ENCODE measurements at regions not wholly inside any gene's neighbourhood (a gene's known extent, or its start where the extent isn't known, plus 50 kb on each side); places are given as distances from the start of the nearest gene placed in this dataset.
A peak's percentile ranks its signal among the peaks of the same experiment; 100 is the strongest.
"Not testable (repeated sequence)": the region's sequence is repeated elsewhere in the genome, so short reads cannot be mapped to it uniquely, and the experiment has no call there.

DNA sequence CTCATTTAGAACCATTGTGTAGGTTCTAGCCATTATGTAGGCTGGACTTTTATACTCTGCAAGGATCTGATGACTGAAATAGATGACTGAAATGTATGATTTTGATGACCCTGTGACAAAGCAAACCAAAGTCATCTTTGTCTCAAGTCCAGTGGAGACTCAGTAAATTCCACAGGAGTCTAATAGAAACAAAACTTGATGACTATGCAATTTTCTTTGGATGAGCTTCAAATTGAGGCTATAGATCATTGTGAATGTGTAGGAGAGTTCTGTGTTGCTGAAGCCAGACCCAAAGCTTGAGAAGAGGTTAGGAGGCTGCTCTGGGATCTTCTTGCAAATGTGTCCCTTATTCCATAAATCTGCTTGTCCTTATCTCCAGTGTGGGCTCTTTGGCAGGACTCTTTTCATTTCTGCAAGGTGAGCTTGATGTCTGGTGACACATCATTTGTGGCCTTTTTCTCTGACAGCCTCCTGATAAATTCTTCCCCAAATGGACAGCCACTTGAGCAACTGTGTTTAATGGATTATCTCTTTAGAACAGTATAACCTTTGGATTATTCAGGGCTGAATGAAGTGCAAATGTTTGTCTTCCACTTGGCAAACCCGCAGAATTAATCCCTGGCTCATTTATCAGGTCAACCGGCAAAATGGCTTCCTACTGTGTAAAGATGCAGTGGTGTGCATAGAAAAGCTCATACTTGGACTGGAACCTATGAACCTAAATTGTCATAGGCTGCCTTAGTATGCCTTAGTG lies 235.1 kb upstream of the ANKH start:
- no peak for ATAC-seq
- no peaks in the 10 kb centered on the region for H3K36me3 ChIP-seq
- no peaks in the 10 kb centered on the region for H3K4me1 ChIP-seq
- H3K27ac ChIP-seq, result no peak overlapping the region
- no peak overlapping the region for H3K4me3 ChIP-seq
- H3K27me3 ChIP-seq, result no peaks in the 10 kb centered on the region
- WGBS, 2 donors (ENCODE audit: low coverage in 1 of 2), result 45 to 81% methylated on average over 2 of the region's 2 CpGs
- no peaks in the 10 kb centered on the region for H3K9me3 ChIP-seq
- TF ChIP-seq POLR2A (IDR thresholded peaks at IDR 0.05) (no peak), EP300 (IDR thresholded peaks at IDR 0.05) (no peak), POLR2AphosphoS5 (IDR thresholded peaks at IDR 0.05) (no peak)
- TF ChIP-seq, protein P1, sequence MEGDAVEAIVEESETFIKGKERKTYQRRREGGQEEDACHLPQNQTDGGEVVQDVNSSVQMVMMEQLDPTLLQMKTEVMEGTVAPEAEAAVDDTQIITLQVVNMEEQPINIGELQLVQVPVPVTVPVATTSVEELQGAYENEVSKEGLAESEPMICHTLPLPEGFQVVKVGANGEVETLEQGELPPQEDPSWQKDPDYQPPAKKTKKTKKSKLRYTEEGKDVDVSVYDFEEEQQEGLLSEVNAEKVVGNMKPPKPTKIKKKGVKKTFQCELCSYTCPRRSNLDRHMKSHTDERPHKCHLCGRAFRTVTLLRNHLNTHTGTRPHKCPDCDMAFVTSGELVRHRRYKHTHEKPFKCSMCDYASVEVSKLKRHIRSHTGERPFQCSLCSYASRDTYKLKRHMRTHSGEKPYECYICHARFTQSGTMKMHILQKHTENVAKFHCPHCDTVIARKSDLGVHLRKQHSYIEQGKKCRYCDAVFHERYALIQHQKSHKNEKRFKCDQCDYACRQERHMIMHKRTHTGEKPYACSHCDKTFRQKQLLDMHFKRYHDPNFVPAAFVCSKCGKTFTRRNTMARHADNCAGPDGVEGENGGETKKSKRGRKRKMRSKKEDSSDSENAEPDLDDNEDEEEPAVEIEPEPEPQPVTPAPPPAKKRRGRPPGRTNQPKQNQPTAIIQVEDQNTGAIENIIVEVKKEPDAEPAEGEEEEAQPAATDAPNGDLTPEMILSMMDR (IDR thresholded peaks at IDR 0.05), result no peak

DNA sequence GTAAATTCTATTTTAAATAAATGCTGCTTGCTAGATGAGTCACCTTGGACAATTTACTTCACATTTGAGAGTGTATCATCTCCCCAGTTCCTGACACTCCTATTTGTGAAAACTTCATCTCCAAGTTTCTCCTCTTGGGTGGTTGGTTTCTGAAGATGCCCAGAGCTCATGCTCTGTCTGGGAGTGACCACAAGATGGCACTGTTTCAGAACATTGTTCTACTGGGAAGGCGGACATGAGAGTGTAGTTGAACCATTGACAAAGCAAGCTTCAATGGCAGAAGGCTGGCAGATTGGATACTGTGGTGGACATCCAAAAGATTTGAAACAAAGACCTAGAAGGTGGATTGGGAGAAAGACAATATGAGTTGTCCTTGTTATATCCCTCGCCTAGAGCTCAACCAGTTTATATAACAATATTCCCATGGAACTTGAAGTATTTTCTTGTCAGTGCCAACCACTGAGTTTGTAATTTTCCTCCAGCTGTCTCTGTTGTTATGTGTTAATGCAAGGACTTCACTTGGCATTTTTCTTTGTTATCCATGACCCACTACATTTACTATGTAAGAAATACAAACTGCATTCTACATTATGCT lies 234.3 kb upstream of the ANKH start:
- Histone ChIP-seq H3K9me3 (no peaks in the 10 kb centered on the region), H3K27me3 (no peaks in the 10 kb centered on the region), H3K27ac (no peak overlapping the region), H3K36me3 (no peaks in the 10 kb centered on the region), H3K4me3 (no peak overlapping the region), H3K4me1 (no peaks in the 10 kb centered on the region)
- TF ChIP-seq EP300 (IDR thresholded peaks at IDR 0.05) (no peak), POLR2A (IDR thresholded peaks at IDR 0.05) (no peak)
- TF ChIP-seq, protein P1 (IDR thresholded peaks at IDR 0.05), result peak; percentile 50 to 73 (median 62)
- no peak for ATAC-seq
- 64 to 67% methylated on average over 1 of the region's 2 CpGs for WGBS, 2 donors (ENCODE audit: low coverage in 1 of 2)

DNA sequence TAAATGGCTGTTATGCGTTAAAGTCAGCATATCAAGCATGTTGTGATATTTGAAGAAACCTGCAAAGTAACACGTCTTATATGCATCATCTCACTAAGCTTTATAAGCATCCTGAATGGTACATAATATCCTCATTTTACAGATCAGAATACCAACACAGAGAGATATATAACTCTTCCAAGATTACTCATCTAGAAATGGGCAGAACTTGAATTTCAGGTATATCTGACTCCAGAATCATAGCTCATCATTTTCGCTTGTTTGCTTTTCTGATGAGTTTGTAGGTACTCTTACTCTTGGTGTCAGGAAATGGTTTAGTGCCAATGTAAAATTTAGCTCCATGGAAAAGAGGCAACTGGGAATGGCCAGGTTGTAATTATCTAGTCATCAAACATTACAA lies 232.3 kb upstream of the ANKH start:
- Histone ChIP-seq H3K27me3 (no peaks in the 10 kb centered on the region), H3K4me3 (no peak overlapping the region), H3K36me3 (no peaks in the 10 kb centered on the region), H3K27ac (no peak overlapping the region), H3K4me1 (no peaks in the 10 kb centered on the region), H3K9me3 (no peaks in the 10 kb centered on the region)
- no peak for ATAC-seq
- TF ChIP-seq, protein P1 (IDR thresholded peaks at IDR 0.05), result no peak
- no peak for TF ChIP-seq EP300 (IDR thresholded peaks at IDR 0.05)
- WGBS, 2 donors (ENCODE audit: low coverage in 1 of 2), result 78 to 94% methylated on average over 1 to 3 of the region's 3 CpGs

DNA sequence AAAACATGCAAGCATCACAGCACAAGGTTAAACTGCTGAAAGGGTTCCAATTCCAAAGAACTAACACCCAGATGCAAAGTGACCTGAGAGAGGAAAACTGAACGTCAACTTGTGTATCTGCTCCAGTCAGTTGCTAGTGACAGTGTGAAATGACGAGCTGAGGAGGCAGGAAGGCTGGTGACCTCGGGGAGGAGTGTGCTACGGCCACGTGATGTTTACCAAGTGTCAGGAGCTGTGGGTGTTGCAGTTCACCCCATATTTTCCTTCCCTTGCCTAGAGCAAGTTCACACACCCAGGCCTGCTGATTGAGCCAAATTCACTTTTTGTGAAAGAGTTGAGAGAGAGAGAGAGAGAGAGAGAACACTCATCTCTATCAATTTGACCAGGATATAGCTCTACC lies 231.6 kb upstream of the ANKH start:
- Histone ChIP-seq H3K4me1 (no peaks in the 10 kb centered on the region), H3K27ac (no peak overlapping the region), H3K9me3 (no peaks in the 10 kb centered on the region), H3K27me3 (no peaks in the 10 kb centered on the region), H3K36me3 (no peaks in the 10 kb centered on the region), H3K4me3 (no peak overlapping the region)
- peak; percentile 43 for ATAC-seq
- WGBS, 2 donors (ENCODE audit: low coverage in 1 of 2), result 11 to 30% methylated on average over 4 to 5 of the region's 5 CpGs
- TF ChIP-seq, protein P1 (IDR thresholded peaks at IDR 0.05), result no peak
- TF ChIP-seq POLR2A (IDR thresholded peaks at IDR 0.05), result no peak
- TF ChIP-seq EP300 (IDR thresholded peaks at IDR 0.05), result no peak
- no peak for TF ChIP-seq POLR2AphosphoS5 (IDR thresholded peaks at IDR 0.05)

DNA sequence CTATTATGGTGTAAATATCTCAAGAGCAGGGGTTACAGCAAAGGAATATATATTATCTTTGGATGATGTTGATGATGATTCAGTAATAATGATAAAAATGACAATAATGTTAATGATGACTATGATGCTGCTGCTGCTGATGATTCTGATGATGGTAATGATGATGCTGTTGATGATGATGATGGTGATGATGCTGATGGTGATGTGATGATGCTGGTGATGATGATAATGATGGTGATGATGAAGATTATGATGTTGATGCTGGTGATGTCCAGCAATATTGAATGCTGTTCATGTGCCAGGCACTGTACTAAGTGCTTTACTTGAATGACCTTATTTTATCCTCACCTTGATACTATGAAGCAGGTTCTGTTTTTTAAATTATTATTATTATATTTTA lies 226.0 kb upstream of the ANKH start:
- Histone ChIP-seq H3K27ac (no peak overlapping the region), H3K4me3 (no peak overlapping the region), H3K4me1 (no peaks in the 10 kb centered on the region), H3K36me3 (no peaks in the 10 kb centered on the region), H3K9me3 (no peaks in the 10 kb centered on the region), H3K27me3 (no peaks in the 10 kb centered on the region)
- no peak for ATAC-seq
- TF ChIP-seq, protein P1 (IDR thresholded peaks at IDR 0.05), result no peak
- no peak for TF ChIP-seq EP300 (IDR thresholded peaks at IDR 0.05)
- TF ChIP-seq POLR2A (IDR thresholded peaks at IDR 0.05), result no peak
- TF ChIP-seq POLR2AphosphoS5 (IDR thresholded peaks at IDR 0.05), result no peak

DNA sequence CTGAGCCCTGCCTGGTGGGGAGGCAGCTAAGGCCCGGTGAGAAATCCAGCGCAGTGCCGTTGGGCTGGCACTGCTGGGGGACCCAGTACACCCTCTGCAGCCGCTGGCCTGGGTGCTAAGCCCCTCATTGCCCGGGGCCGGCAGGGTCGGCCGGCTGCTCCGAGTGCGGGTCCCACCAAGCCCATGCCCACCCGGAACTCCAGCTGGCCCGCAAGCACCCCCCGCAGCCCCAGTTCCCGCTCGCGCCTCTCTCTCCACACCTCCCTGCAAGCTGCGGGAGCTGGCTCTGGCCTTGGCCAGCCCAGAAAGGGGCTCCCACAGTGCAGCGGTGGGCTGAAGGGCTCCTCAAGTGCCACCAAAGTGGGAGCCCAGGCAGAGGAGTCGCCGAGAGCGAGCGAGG lies 225.1 kb upstream of the ANKH start:
- not testable (repeated sequence) for H3K36me3 ChIP-seq, H3K27ac ChIP-seq, H3K9me3 ChIP-seq, H3K4me3 ChIP-seq, H3K4me1 ChIP-seq, ATAC-seq, H3K27me3 ChIP-seq
- WGBS, 2 donors (ENCODE audit: low coverage in 1 of 2), result 85% methylated on average over 4 of the region's 22 CpGs
